Muscle layer of colon (tissue), 2 donors: ENCODE measurements at regions not wholly inside any gene's neighbourhood (a gene's known extent, or its start where the extent isn't known, plus 50 kb on each side); places are given as distances from the start of the nearest gene placed in this dataset.
"Not testable (repeated sequence)": the region's sequence is repeated elsewhere in the genome, so short reads cannot be mapped to it uniquely, and the experiment has no call there.

Source experiments
- H3K27ac ChIP-seq: one replicate; pipeline ENCODE4 v1.7.0; 2013; ENCODE audit warnings: low read depth, mild to moderate bottlenecking, low read length, moderate library complexity
- H3K27me3 ChIP-seq, 2 donors: one replicate each; pipeline ENCODE4 v1.7.0; 2013; ENCODE audit warnings: low read length in 2 of 2, mild to moderate bottlenecking in 2 of 2; ENCODE audit not compliant: insufficient read depth in 2 of 2, control insufficient read depth in 1 of 2
- H3K36me3 ChIP-seq: one replicate; pipeline ENCODE4 v1.7.0; 2013; ENCODE audit warnings: mild to moderate bottlenecking, low read length; ENCODE audit not compliant: insufficient read depth
- H3K4me1 ChIP-seq: one replicate; pipeline ENCODE4 v1.7.0; 2013; ENCODE audit warnings: mild to moderate bottlenecking, low read length; ENCODE audit not compliant: insufficient read depth
- H3K4me3 ChIP-seq, 2 donors: one replicate each; pipeline ENCODE4 v1.7.0; 2013; ENCODE audit warnings: low read length in 2 of 2, low read depth in 1 of 2, mild to moderate bottlenecking in 1 of 2, moderate library complexity in 1 of 2
- H3K9ac ChIP-seq: one replicate; pipeline ENCODE4 v1.7.0; 2013; ENCODE audit warnings: low read length
- H3K9me3 ChIP-seq: one replicate; pipeline ENCODE4 v1.7.0; 2013; ENCODE audit warnings: mild to moderate bottlenecking, low read length
- donor health status: abdominal sarcoma.
- donor health status: Adenocarcinoma of cecum.

DNA sequence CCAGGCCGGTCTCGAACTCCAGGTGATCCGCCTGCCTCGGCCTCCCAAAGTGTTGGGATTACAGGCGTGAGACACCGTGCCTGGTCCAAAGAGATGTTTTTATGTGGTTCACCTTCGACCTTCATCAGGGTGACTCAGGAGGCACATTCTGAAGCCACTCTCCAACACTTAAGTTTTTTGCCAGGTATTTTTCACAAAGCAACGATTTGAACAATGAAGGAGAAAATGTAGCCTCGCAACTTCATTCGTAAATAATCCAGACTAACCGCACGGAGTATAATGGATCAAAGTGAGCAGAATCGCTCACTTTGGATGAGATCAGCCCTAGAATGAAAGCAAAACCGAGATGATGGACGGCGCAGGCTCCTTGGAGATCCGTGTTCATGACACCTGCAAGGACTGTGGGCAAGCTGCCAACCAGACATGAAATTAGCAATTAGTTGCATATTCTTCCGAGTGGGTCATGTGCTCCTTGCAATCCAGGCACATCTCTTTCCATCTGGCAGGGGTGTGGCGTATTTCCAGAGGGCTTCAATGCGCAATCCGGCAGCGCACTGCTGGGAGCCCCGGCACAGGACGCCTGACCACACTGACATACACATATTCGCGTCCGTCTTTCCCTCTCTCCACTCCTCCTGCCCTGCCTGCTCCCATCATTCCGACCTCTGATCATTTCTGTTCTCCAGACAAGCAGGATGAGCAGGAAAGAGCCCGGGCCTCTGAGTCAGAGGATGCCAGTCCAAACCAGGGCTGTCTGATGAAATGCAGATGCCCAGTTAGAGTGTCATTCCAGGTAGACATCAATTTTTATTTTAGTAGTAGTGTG, 148.4 kb downstream of the KLF6 start:
- no peaks in the 10 kb centered on the region for H3K27me3 ChIP-seq
- no peak overlapping the region for H3K4me3 ChIP-seq
- no peak overlapping the region for H3K27ac ChIP-seq

DNA sequence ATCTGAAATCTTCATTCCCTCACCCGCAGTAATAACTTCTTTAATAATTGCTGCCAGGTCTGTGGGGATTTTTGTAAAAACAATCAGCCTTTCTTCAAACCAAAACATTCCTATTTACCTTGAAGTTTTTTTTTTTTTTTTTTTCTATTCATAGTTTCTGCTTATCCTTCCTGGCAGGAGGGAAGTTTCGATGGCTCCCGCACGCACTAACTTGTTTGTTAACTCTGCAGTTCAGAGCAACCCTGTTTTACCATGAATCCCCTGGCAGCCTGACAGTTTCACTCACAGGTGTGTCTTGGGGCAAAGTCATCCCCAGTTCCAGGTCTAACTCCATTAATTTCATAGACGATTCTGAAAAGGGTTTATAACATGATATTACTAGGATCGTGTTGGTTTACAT, 149.3 kb downstream of the KLF6 start:
- Histone ChIP-seq H3K9ac (no peak overlapping the region), H3K27me3 (no peaks in the 10 kb centered on the region), H3K9me3 (no peaks in the 10 kb centered on the region), H3K36me3 (no peaks in the 10 kb centered on the region), H3K4me1 (no peaks in the 10 kb centered on the region), H3K27ac (no peak overlapping the region), H3K4me3 (no peak overlapping the region)

More for the DNA sequence above, 148.4 kb downstream of the KLF6 start:
- Histone ChIP-seq H3K9me3 (no peaks in the 10 kb centered on the region), H3K36me3 (no peaks in the 10 kb centered on the region), H3K4me1 (no peaks in the 10 kb centered on the region), H3K9ac (no peak overlapping the region)

DNA sequence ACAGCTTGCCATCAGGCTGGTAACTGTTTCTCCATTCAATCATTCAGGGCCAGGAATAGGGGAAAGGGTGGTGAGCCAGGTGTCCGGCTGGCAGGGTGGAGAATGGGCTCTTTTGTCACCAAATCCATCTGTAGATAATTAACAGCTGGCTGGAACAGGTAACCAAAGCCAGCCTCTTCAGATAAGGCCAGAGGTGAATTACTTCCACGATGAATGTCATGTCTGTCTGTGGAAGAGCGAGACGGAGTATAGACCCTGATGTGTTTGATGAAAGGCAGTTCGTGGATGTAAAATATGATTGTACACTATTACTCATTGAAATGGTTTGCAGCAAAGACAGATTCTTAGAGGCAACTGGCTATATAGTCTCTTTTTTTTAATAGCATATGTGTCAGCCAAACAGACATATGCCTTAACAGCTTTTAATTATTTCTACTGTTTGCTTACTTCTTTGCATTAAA, 149.8 kb downstream of the KLF6 start:
- Histone ChIP-seq H3K9ac (no peak overlapping the region), H3K27ac (no peak overlapping the region), H3K9me3 (no peaks in the 10 kb centered on the region)

DNA sequence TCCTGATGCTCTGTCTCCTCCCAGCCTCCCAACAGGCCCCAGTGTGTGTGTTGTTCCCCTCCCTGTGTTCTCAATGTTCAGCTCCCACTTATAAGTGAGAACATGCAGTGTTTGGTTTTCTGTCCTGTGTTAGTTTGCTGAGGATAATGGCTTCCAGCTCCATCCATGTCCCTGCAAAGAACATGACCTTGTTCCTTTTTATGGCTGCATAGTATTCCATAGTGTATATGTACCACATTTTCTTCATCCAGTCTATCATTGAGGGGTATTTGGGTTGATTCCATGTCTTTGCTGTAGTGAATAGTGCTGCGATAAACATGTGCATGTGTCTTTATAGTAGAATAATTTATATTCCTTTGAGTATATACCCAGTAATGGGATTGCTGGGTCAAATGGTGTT, 150.4 kb downstream of the KLF6 start:
- not testable (repeated sequence) for H3K4me3 ChIP-seq, H3K9ac ChIP-seq, H3K36me3 ChIP-seq, H3K9me3 ChIP-seq, H3K27me3 ChIP-seq, H3K4me1 ChIP-seq, H3K27ac ChIP-seq

More for the DNA sequence above, 149.8 kb downstream of the KLF6 start:
- H3K36me3 ChIP-seq: no peaks in the 10 kb centered on the region
- no peak overlapping the region for H3K4me3 ChIP-seq
- no peaks in the 10 kb centered on the region for H3K27me3 ChIP-seq
- no peaks in the 10 kb centered on the region for H3K4me1 ChIP-seq

DNA sequence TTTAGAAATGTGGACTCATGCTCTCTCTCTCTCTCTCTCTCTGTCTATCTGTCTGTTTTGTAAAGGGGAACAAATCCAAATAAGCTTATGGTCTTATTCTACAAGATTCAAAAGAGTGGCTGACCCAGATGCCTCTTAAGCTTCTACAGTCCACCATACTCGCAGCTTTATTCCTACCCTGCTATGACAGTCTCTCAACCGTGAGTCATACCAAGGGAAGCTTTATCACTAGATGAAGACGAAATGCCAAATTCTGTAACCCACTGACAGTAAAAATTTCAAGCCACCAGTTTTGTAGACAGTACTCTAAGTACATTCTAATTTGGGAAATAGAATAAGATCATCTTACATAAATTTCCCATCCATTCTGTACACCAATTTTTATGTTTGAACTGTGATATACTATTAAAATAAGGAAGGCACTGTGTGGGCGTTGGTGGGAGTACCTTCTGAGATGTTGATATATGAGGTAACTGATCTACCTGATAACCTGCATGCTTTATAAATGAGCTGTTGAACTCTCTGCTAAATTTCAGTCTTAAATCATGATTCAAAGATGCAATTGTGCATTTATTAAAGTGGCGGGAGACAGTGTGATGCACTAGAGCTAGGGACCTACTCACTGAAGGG, 153.2 kb downstream of the KLF6 start:
- no peak overlapping the region for H3K27ac ChIP-seq
- no peaks in the 10 kb centered on the region for H3K4me1 ChIP-seq

DNA sequence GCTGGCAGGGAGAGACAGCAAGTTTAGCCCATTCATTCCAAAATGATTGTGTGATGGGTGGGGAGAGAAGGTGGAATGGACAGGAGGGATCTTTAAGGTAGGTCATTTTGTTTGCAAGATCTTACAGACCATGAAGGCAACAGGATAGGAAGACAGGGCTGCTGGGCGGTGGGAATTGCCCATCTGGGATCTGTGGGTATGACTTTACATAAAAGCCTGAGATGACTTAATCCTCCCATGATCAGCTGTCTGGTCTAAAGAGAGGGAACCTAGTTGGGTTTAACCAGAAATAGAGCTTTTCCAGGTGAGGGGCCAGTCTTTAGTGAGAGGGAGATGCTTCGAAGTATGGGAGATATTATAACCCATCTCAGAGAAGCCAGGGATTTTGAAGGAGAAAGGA, 153.7 kb downstream of the KLF6 start:
- Histone ChIP-seq H3K36me3 (no peaks in the 10 kb centered on the region), H3K4me3 (no peak overlapping the region), H3K27ac (no peak overlapping the region), H3K9me3 (no peaks in the 10 kb centered on the region), H3K9ac (no peak overlapping the region), H3K27me3 (no peaks in the 10 kb centered on the region), H3K4me1 (no peaks in the 10 kb centered on the region)

More for the DNA sequence above, 153.2 kb downstream of the KLF6 start:
- no peaks in the 10 kb centered on the region for H3K9me3 ChIP-seq
- no peak overlapping the region for H3K4me3 ChIP-seq
- no peaks in the 10 kb centered on the region for H3K27me3 ChIP-seq
- no peaks in the 10 kb centered on the region for H3K36me3 ChIP-seq
- no peak overlapping the region for H3K9ac ChIP-seq

DNA sequence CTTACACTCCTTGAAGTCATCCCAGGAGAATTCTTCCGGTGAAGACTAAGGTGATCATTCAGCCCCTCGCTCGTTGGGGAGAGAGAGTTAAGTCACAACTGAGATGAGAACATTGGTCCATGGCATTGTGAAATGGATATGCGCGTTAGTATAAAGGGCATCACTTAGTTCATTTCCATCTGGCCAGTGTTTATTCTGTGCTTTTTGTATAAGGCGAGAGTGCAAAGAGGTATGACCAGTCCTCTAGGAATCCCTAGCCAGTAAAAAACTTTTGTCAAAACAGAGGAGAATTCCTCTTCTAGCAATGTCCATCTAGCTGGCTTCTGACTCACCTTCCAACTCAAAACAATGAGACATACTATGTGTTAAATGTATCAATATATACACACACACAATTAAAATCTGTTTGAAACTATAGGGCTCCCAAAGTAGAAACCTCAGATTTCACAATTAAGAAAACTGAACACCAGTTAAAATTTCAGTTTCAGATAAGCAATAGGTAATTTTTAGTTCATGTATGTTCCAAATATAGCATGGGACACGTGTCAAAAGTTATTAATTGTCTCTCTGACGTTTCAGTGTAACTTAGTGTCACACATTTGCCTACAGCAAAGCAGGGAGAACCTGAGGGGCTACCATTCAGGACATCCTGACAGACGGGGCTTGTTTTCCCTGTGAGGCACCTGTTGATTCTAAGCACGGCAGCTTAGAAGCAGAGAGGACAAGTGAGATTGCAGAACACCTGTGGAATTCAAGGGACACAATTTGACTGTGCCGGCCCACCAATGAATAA, 158.9 kb downstream of the KLF6 start:
- peaks cover 6% of the 10 kb centered on the region for H3K4me1 ChIP-seq
- no peaks in the 10 kb centered on the region for H3K36me3 ChIP-seq
- no peak overlapping the region for H3K9ac ChIP-seq
- H3K4me3 ChIP-seq: no peak overlapping the region
- no peaks in the 10 kb centered on the region for H3K27me3 ChIP-seq
- no peaks in the 10 kb centered on the region for H3K9me3 ChIP-seq
- no peak overlapping the region for H3K27ac ChIP-seq

DNA sequence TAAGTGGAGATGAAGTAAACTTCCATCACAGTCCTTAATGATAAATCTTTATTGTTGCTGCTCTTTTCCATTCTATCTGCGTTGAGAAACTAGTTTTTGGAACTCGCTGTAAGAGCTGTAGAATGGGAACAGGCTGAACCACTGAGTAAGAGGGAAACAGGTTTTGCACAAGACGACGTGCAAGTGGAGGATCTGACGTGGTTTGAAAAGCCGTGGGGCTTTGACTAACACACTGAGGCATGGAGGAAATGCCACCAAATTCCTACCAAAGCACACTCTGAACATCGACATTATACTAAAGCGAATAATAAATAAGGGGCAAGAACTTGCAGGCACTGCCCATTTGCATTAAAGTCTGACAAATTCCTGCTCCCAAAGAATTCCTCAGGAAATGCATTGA, 160.6 kb downstream of the KLF6 start:
- Histone ChIP-seq H3K27ac (no peak overlapping the region), H3K27me3 (no peaks in the 10 kb centered on the region), H3K36me3 (no peaks in the 10 kb centered on the region), H3K4me1 (peaks cover 6% of the 10 kb centered on the region), H3K9ac (no peak overlapping the region), H3K9me3 (no peaks in the 10 kb centered on the region), H3K4me3 (no peak overlapping the region)

DNA sequence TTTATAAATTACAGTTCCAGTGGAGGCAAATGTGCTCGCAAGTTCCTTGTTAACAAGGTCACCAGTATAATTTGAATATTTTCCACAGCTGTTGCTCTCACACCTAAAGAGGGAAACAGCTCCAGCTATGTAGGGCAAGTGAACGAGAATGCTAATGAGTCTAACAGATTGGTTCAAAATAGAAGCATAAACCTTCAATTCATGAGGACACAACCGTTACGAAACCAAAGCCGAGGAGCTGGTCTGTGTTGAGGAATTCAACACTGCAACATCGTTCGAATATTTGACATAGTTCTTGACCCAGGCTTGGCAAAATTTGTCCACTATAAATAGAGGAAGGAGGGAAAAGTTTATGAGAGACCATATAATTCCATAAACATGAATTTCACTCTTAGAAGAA, 161.3 kb downstream of the KLF6 start:
- Histone ChIP-seq H3K27me3 (no peaks in the 10 kb centered on the region), H3K9ac (no peak overlapping the region), H3K4me1 (peaks cover 6% of the 10 kb centered on the region), H3K36me3 (no peaks in the 10 kb centered on the region), H3K4me3 (no peak overlapping the region), H3K27ac (peak overlapping the region; percentile 25), H3K9me3 (no peaks in the 10 kb centered on the region)

DNA sequence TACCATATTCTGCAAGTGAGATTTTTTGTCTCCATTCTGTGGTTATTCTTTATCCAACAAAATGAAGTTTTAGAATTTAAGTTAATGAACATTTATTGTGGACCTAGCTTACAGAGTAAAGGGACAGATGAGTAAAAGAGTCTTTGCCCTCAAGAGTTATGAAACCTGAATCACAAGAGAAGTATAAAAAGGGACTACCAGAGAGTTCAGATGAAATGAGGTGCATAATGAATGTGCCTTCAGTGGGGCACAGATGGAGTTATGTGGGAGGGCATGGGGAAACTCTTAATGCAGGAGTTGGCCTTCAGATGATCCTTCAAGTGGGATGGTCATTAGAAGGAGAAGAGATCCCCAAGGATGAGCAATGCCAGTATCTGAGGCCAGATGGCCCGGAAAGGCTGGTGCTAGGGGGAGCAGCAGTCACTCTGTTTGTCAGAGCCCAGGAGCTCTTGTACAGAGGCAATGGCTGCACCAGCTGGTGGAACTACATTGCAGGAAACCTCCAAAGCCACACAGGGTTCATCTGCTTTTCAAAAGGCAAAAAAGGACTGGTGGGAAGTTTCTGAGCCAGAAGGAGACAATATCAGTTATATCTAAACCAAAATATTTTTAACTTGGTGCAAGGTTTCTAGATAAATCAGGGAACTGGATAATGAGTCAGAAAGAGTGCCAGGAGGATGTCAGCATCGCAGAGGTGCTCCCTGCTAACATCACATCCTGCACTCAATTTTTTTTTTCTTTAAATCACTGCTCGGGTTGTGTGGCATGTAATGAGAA, 162.0 kb downstream of the KLF6 start:
- Histone ChIP-seq H3K27ac (peak overlapping the region; percentile 25), H3K9me3 (no peaks in the 10 kb centered on the region), H3K4me3 (no peak overlapping the region), H3K4me1 (peaks cover 6% of the 10 kb centered on the region), H3K9ac (no peak overlapping the region), H3K36me3 (no peaks in the 10 kb centered on the region), H3K27me3 (no peaks in the 10 kb centered on the region)

DNA sequence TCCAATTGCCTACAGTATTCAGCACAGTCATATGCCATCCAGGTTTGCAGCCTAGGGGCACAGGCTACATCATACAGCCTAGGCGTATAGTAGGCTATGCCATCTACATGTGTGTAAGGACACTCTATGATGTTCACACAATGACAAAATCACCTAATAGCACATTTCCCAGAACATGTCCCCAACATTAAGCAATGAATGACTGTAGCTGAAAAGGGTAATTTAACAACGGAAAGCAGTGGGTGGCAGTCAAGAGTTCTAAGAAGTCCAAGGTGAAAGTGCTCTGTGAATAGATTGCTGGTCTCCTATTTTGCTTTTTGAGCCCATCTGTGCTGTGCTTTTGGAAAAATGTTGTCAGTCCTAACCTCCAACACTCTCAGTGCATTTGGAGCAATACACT, 162.6 kb downstream of the KLF6 start:
- Histone ChIP-seq H3K9ac (no peak overlapping the region), H3K4me1 (peaks cover 6% of the 10 kb centered on the region), H3K4me3 (no peak overlapping the region), H3K27ac (no peak overlapping the region), H3K36me3 (no peaks in the 10 kb centered on the region), H3K27me3 (no peaks in the 10 kb centered on the region), H3K9me3 (no peaks in the 10 kb centered on the region)
